ENCODE measurements at regions not wholly inside any gene's neighbourhood (a gene's known extent, or its start where the extent isn't known, plus 50 kb on each side); places are given as distances from the start of the nearest gene placed in this dataset.

GRCh38 chr2:82636402-82637020 lies 1822.6 kb downstream of the SUCLG1 start:
- TF ChIP-seq CTCF (conservative IDR thresholded peaks at IDR 0.05; ENCODE audit: low read length) = no peak
- no peak for TF ChIP-seq EZH2phosphoT487 (IDR thresholded peaks at IDR 0.05; ENCODE audit: borderline replicate concordance)

Data from Loucy (cell line).